ENCODE measurements at regions not wholly inside any gene's neighbourhood (a gene's known extent, or its start where the extent isn't known, plus 50 kb on each side); places are given as distances from the start of the nearest gene placed in this dataset.

- DNase-seq (peak; percentile 23 to 41 (median 32)), ATAC-seq (no peak)
- no peaks in the 10 kb centered on the region for H3K9me3 ChIP-seq
- no peaks in the 10 kb centered on the region for H3K27me3 ChIP-seq
- TF ChIP-seq CTCF (IDR thresholded peaks at IDR 0.05) = no peak
- TF ChIP-seq POLR2A (IDR thresholded peaks at IDR 0.05) = no peak
- H3K4me1 ChIP-seq = no peaks in the 10 kb centered on the region
- H3K27ac ChIP-seq = no peak overlapping the region
- intact Hi-C loops (cut with DNase I) = no loop called here
- 42 to 50% methylated on average over 2 of the region's 2 CpGs for WGBS, 2 donors
- no peak overlapping the region for H3K4me3 ChIP-seq
- no peaks in the 10 kb centered on the region for H3K36me3 ChIP-seq (replicated peaks in 1 of 2; ENCODE audit: insufficient read depth in 1 of 2, low read depth in 2 of 2)
Observed at GRCh38 chr3:113084777-113085176, 94.0 kb downstream of the GTPBP8 start.

- ATAC-seq = no peak
- Histone ChIP-seq H3K36me3 (replicated peaks in 1 of 2; ENCODE audit: insufficient read depth in 1 of 2, low read depth in 2 of 2) (no peaks in the 10 kb centered on the region), H3K4me3 (no peak overlapping the region), H3K9me3 (no peaks in the 10 kb centered on the region), H3K27me3 (no peaks in the 10 kb centered on the region), H3K27ac (no peak overlapping the region), H3K4me1 (no peaks in the 10 kb centered on the region)
- 70 to 73% methylated on average over 6 of the region's 6 CpGs for WGBS, 2 donors
- DNase-seq = no peak
- intact Hi-C loops (cut with DNase I) = no loop called here
- TF ChIP-seq POLR2A (IDR thresholded peaks at IDR 0.05) = no peak
- TF ChIP-seq CTCF (IDR thresholded peaks at IDR 0.05) = no peak
Observed at GRCh38 chr3:113086560-113087461, 96.0 kb downstream of the GTPBP8 start.

GRCh38 chr3:113088616-113089015 is 97.8 kb downstream of the GTPBP8 start:
- H3K36me3 ChIP-seq (replicated peaks in 1 of 2; ENCODE audit: insufficient read depth in 1 of 2, low read depth in 2 of 2) = no peaks in the 10 kb centered on the region
- TF ChIP-seq POLR2A (IDR thresholded peaks at IDR 0.05) (no peak), CTCF (IDR thresholded peaks at IDR 0.05) (no peak)
- H3K4me3 ChIP-seq = no peak overlapping the region
- no peaks in the 10 kb centered on the region for H3K27me3 ChIP-seq
- WGBS, 2 donors = 81 to 84% methylated on average over 8 of the region's 8 CpGs
- intact Hi-C loops (cut with DNase I) = no loop called here
- no peaks in the 10 kb centered on the region for H3K4me1 ChIP-seq
- H3K27ac ChIP-seq = no peak overlapping the region
- no peaks in the 10 kb centered on the region for H3K9me3 ChIP-seq
- ATAC-seq (no peak), DNase-seq (no peak)

GRCh38 chr3:113091417-113091816 is 100.6 kb downstream of the GTPBP8 start:
- intact Hi-C loops (cut with DNase I) = no loop called here
- no peak for ATAC-seq
- WGBS, 2 donors = 56 to 77% methylated on average over 1 of the region's 1 CpG

More at GRCh38 chr3:113091417-113091816, 100.6 kb downstream of the GTPBP8 start:
- no peaks in the 10 kb centered on the region for H3K36me3 ChIP-seq (replicated peaks in 1 of 2; ENCODE audit: insufficient read depth in 1 of 2, low read depth in 2 of 2)
- no peaks in the 10 kb centered on the region for H3K9me3 ChIP-seq
- no peaks in the 10 kb centered on the region for H3K27me3 ChIP-seq
- no peaks in the 10 kb centered on the region for H3K4me1 ChIP-seq
- TF ChIP-seq CTCF (IDR thresholded peaks at IDR 0.05) (no peak), POLR2A (IDR thresholded peaks at IDR 0.05) (no peak)
- no peak for DNase-seq
- no peak overlapping the region for H3K27ac ChIP-seq
- no peak overlapping the region for H3K4me3 ChIP-seq
